Stimulated activated CD8-positive, alpha-beta memory T cell treated with anti-CD3 and anti-CD28 coated beads, Interleukin-15, amount 100 ng/mL, for 1 hour (primary cell): ENCODE measurements at regions not wholly inside any gene's neighbourhood (a gene's known extent, or its start where the extent isn't known, plus 50 kb on each side); places are given as distances from the start of the nearest gene placed in this dataset.
"Not testable (repeated sequence)": the region's sequence is repeated elsewhere in the genome, so short reads cannot be mapped to it uniquely, and the experiment has no call there.

ENCODE experiments used
- DNase-seq: peaks from one replicate; pipeline ENCODE4 v3.0.0-alpha.2; 2020; ENCODE audit warnings: low read depth

- DNase-seq = not testable (repeated sequence)
Measured at GRCh38 chr12:91452464-91452863, 269.8 kb upstream of the DCN start.

DNA sequence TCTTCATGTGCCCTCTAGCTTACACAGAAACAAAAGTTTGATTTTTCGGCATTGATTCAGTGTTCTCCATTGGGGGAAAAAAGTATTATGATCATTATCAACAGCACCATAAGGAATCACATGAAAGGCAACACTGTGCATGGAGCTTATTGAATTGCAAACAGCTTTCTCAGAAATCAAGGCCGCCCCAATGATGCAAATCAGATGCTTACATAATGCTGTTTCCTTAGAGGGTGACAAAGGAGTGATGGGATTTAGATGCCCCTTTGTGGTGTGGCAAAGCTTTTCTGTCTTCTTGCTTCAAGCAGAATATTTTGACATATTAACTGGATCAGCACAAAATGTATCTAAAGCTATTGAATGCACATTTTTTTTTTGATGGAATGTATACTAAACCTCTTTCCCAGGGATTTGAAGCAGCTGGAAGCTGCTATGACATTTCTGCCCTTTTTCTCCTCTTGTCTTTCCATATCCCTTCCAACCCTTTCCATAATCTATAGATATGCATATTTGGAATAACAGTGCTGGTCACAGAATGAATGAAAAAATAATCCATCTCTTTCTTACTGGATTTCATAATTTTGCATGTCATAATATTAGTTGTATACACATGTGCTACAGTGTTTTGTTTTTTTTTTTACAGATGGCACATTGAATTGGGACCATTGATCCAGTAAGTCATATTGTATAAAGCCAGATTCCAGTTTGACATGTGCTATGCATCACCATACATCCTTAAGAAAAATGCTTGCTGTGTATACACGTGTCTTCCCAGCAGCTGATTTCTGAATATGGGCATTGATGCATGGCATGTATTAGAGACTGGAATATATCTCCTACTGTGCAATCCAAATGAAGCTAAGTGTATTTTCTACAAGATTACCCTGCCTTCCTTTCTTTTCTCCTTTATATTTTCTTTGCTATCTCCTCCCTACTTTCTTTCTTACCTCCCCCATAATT is 259.7 kb upstream of the DCN start:
- DNase-seq = no peak

- DNase-seq = no peak
Measured at GRCh38 chr12:91441246-91441645, 258.6 kb upstream of the DCN start.

DNA sequence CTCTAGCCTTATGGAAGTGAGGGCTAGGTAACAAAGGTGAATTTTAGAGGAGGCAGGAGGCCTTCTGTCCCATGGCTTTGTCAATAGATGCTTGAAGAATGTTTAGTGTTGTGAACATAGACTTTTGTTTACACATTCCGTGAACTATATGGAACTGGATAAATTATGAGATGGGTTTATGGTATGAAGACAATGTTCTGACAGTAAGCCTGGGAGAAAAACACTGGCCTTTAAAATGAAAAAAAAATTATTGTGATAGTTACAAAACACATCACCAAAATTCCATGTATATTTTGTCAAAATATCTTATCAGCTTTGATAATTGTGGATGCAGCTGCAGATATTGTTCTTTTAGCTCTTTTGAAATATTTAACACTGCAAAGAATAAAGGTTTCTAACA is 251.5 kb upstream of the DCN start:
- no peak for DNase-seq

DNA sequence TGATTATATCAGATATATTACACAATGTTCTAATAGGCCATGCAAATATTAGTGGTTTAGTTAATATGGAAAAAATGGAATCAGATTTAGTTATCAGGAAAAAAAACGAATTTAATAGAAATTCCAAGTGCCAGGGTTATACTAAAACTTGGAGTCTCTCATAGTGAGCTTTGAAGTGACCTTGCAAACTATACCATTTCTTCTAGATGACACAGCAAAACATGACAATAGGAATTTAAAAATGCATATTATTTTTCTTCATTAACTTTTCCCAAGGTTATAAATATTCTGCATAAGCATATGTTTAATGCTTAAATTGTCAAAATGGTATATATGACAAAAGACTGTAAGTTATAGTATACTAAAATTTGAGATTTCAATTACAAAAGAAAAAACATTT is 250.1 kb upstream of the DCN start:
- DNase-seq = no peak

GRCh38 chr12:91432089-91432488 is 249.5 kb upstream of the DCN start:
- no peak for DNase-seq

GRCh38 chr12:91424506-91424905 is 241.9 kb upstream of the DCN start:
- DNase-seq = no peak

GRCh38 chr12:91423693-91424050 is 241.1 kb upstream of the DCN start:
- DNase-seq = no peak

DNA sequence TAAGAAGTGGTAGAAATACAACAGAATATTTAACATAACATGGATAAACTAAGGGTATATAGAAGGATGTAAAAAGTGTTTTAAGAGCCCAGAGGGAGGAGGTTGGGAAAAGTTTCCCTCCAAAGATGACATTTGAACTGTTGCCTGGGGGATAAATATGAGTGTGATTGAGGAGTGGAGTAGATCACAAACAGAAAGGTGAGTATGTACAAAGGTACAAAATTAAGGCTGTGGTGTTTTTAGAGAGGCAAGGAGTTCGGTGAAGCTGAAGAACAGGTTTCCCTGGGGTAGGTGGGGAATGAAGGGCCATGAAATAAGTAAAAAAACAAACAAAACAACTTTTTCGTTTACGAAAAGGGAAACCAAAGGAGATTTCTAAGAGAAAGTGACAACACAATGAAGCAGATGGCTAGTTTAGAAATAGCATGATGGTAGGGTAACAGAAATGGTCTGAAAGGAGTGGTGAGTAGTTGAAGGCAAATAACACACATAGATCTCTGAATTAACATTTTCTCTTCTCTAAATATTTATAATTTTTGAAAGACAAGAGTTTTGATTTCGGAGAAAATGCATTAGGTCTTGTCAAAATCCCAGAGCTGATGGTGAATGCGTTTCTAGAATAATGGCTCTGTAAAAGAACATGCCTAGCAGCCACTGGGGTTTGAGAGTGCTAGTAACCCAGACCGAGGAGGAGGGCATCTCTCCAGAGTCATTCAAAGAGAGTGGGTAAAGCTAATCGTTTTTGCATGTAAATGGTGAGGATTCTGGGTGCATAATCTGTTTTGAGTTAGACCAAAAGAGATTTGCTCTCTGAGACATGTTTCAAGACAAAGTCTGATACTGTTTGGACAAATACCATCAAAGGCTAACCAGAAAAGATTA is 240.4 kb upstream of the DCN start:
- no peak for DNase-seq

DNA sequence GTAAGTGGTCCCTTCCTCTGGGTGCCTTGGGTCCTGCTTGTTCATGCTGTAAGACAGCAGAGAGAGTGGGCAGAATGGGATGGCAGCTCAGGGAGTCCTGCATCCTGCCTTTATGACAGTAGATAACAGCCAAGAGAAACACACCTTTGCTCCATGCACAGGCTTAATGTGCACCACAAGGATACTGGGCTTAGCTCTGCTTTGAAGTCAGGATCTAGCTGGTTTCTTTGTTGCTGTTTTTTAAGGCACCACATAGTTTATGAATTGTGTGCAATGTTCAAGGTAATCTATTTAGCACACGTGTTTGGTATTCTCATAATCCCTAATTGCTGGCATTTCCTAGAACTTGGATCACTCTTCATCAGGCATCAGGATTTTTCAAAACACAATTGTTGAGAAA is 239.5 kb upstream of the DCN start:
- no peak for DNase-seq

DNA sequence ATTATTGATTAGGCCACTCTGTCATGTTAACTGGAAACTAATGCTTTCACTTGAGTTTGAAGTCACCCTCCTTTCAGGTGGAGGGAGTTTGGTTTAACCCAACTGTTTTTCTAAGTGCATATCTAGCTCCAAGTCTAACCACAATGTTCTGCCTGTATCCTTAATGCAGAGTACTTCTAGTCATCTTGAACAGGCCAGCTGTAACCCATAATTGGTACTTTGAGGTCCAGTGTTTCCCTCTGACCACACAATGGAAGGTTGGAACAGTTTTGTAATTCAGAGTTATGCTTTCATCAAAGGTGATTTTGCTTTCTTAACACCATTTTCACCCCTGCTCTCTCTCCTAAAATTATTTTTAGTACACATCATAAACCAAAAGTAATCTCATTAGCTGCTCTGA is 237.2 kb upstream of the DCN start:
- DNase-seq = no peak

DNA sequence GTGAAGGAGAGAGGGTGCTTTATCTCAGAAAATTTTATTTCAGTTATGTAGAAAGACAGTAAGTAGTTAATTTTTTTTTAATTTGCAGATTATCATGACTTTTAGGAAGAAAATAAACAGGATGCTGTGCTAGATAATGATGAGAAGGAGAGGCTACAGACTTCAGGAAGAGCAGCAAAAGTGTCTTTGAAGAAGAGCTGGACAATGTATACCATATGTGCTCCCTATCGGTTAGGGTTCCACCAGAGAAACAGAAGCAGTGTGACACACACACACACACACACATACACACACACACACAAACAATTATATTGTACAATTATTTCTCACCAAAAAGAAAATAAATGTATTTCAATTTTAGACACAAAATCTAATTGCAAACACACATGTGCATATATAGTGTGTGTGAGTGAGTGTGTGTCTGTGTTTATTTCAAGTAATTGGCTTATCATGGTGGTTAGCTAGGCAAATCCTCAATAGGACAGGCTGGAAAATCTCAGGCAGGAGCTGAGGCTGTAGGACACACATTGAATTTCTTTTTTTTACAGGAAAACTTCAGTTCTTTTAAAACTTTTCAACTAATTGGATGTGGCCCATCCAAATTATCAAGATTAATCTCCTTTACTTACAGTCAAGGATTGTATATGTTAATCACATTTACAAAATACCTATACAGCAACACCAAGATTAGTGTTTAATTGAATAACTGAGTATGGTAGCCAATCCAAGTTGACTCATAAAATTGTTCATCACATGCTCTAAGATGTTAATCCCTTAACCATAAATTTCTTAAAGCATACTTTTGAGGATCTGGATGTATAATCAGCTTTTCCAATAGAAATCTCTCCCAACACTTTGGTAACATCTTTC is 235.8 kb upstream of the DCN start:
- no peak for DNase-seq

- DNase-seq = no peak
Measured at GRCh38 chr12:91417650-91418049, 235.0 kb upstream of the DCN start.

DNA sequence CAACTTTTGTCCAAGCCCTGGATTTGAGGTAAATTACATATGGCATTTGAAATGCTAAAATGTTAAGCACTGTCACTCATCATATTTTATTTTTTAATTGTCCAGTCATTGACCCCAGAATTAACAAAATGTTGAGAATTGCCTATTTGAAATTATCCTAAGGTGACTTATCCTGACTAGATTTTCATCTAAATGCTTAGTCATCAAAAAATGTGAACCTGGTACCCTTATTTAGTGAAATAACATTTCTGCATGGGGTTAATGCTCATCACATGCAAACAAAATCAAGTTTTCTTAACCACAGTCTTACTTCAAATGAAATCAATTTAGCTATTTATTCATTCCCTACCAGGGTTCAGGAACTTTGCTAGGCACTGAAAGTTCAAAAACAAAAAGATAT is 232.0 kb upstream of the DCN start:
- no peak for DNase-seq

GRCh38 chr12:91413581-91414546 is 231.2 kb upstream of the DCN start:
- DNase-seq = no peak

DNA sequence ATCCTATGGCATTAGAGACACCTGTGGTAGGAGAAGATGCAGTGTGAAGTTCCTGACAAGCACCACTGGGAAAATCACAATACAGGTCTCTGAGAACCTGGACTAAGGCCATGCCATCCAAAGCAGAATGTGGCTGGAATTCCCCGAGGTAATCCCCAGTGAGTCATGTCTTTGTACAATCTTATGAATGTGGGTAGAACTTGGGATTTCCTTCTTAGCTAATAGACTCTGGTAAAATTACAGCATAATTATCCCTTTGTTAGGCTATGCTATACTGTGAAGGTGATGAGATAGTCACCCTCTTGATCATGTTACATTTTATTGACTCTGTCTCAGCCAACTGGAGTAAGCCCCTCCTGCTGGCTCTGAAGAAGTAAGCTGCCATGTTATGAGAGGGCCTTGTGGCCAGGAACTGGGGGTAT is 224.3 kb upstream of the DCN start:
- DNase-seq = no peak

GRCh38 chr12:91404441-91404840 is 221.8 kb upstream of the DCN start:
- no peak for DNase-seq

DNA sequence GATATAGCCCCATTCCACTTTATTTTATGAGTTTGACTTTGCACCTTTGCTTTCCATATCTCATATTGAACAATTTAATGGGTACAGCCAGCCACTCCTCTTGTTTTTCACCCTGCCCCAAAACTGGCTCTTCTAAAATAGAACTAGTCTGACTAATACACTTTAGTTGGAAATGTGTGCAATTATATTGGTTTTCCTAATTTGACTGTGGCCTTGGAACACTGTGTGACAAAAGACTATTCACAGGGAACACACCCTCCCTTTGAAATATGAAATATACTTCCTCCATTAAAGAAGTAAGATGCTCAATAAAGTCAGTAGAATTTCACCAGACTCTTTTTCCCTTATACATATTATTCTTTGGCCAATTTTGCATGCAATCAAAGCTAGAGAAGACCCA is 218.6 kb upstream of the DCN start:
- no peak for DNase-seq

DNA sequence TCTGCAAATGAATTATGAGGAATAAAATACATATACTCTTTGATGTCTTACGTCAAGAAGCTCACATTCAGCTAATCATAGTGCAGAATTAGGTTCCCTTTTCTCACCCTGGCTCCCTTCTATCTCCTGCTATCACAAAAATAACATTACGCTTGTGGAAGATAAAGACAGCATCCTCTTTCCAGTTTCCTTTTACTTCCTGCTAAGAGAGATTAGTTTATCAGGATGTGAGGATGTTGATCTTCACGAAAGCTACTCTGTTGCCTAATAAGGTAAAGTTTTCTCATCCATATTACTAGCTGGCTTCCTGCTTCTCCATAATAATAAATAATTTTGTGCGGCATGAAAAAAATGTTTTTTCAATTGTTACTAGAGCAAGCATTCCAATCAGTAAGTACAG is 217.7 kb upstream of the DCN start:
- no peak for DNase-seq

DNA sequence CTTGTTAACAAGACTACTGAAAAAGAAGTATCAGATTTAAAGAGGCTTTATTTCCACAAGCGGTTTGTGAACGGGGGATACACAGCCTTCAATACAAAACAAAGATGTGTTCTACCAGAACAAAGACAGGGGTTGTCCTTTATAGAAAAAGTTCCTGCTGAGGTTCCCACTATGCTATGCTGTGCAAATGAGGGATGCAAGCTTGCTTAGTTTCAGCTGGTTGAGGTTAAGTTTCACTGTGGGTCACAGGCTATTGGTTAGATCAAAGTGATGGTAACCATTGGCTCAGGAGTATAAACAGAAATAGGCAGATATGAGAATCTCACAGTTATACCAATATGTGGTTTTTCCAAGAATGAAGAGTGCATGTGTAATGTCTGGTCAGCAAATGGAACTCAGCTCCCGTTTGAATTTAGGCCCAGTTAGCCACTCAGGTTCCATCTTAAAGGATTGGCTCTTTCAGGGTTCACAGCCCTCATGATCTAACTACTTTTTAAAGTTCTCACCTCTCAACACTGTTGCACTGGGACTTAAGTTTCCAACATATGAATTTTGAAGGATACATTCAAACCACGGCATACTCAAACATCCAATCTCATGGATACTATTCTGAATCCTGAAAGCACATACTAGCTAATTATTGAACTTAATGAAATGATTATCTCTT is 215.4 kb upstream of the DCN start:
- no peak for DNase-seq
